ENCODE measurements at regions not wholly inside any gene's neighbourhood (a gene's known extent, or its start where the extent isn't known, plus 50 kb on each side); places are given as distances from the start of the nearest gene placed in this dataset.
"Not testable (repeated sequence)": the region's sequence is repeated elsewhere in the genome, so short reads cannot be mapped to it uniquely, and the experiment has no call there.

DNA sequence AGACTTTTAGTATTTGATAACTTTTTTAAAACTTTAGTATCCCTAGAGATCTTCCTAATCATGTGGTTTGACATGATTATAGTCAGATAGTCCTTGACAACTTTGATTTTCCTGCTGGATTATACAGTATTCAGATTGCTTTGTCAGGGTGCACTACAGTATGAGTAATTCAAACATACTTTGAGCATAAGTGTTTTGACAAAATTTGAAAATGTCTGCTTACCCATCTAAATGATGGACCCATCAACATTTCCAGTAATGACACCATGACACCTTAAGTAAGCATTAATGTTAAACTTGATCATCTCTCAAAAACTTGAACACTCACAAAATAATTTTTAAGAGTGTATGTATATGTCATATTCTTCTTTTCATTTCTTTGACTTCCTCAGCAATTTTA, 514.5 kb upstream of the SMIM31 start:
- H3K4me1 ChIP-seq: no peaks in the 10 kb centered on the region
- H3K36me3 ChIP-seq: no peaks in the 10 kb centered on the region
- TF ChIP-seq CTCF (IDR thresholded peaks at IDR 0.05) (no peak), POLR2A (IDR thresholded peaks at IDR 0.05) (no peak)
- intact Hi-C loops (cut with DNase I): no loop called here
- H3K9me3 ChIP-seq: no peaks in the 10 kb centered on the region
- H3K27ac ChIP-seq: no peak overlapping the region
- no peak overlapping the region for H3K4me3 ChIP-seq
- no peaks in the 10 kb centered on the region for H3K27me3 ChIP-seq
- DNase-seq: no peak

- Histone ChIP-seq H3K9me3 (no peaks in the 10 kb centered on the region), H3K27me3 (no peaks in the 10 kb centered on the region), H3K4me3 (no peak overlapping the region), H3K4me1 (no peaks in the 10 kb centered on the region), H3K27ac (no peak overlapping the region), H3K36me3 (no peaks in the 10 kb centered on the region)
- DNase-seq: no peak
- intact Hi-C loops (cut with DNase I): no loop called here
- WGBS, 2 donors: 14 to 19% methylated on average over 3 of the region's 3 CpGs
- TF ChIP-seq POLR2A (IDR thresholded peaks at IDR 0.05): no peak
Observed at GRCh38 chr4:164239976-164240375, 514.0 kb upstream of the SMIM31 start.

GRCh38 chr4:164251257-164251656, 502.7 kb upstream of the SMIM31 start:
- Histone ChIP-seq H3K4me1 (no peaks in the 10 kb centered on the region), H3K27me3 (no peaks in the 10 kb centered on the region), H3K27ac (no peak overlapping the region), H3K9me3 (no peaks in the 10 kb centered on the region), H3K36me3 (no peaks in the 10 kb centered on the region), H3K4me3 (no peak overlapping the region)
- no peak for TF ChIP-seq POLR2A (IDR thresholded peaks at IDR 0.05)
- TF ChIP-seq CTCF (IDR thresholded peaks at IDR 0.05): no peak
- intact Hi-C loops (cut with DNase I): no loop called here
- WGBS, 2 donors: 40 to 44% methylated on average over 7 of the region's 7 CpGs
- no peak for DNase-seq

DNA sequence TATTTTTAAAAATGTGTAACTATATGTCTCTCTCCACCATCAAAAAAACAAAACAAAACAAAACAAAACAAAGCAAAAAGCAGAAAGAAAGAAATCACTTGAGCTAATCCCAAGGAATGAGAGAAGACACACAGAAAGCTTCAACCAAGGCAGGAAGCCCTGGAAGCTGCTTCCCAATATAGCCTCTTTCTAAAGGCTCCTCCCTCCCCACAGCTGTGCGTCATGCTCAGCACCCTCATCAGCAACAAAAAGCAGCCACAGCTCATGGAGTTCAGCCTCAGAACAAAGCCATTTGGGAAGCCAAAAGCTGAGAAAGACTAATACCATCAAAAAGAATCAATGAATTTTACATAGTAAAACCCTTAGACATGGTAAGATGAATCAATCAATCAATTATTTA, 501.6 kb upstream of the SMIM31 start:
- DNase-seq: no peak
- intact Hi-C loops (cut with DNase I): no loop called here
- Histone ChIP-seq H3K36me3 (no peaks in the 10 kb centered on the region), H3K27ac (no peak overlapping the region), H3K9me3 (no peaks in the 10 kb centered on the region), H3K27me3 (no peaks in the 10 kb centered on the region), H3K4me1 (no peaks in the 10 kb centered on the region), H3K4me3 (no peak overlapping the region)
- TF ChIP-seq CTCF (IDR thresholded peaks at IDR 0.05) (no peak), POLR2A (IDR thresholded peaks at IDR 0.05) (no peak)
- 17 to 33% methylated on average over 1 of the region's 1 CpG for WGBS, 2 donors

DNA sequence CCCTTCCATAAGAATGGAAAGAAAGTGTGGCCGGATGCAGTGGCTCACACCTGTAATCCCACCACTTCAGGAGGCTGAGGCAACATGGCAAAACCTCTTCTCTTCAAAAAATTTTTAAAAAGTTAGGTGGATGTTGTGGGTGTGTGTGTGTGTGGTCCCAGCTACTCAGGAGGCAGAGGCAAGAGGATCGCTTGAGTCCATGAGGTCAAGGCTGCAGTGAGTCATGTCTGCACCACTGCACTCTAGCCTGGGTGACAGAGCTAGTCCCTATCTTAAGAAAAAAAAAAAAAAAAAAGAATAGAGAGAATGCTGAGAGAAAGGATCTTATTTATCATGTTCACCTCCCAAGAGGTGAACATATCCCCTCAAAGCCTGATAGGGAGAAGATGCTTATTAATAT, 492.1 kb upstream of the SMIM31 start:
- 84 to 88% methylated on average over 2 of the region's 2 CpGs for WGBS, 2 donors
- H3K36me3 ChIP-seq: no peaks in the 10 kb centered on the region
- no peak overlapping the region for H3K27ac ChIP-seq
- no peaks in the 10 kb centered on the region for H3K27me3 ChIP-seq
- intact Hi-C loops (cut with DNase I): no loop called here
- TF ChIP-seq POLR2A (IDR thresholded peaks at IDR 0.05): no peak
- no peak for TF ChIP-seq CTCF (IDR thresholded peaks at IDR 0.05)
- H3K4me1 ChIP-seq: no peaks in the 10 kb centered on the region
- H3K9me3 ChIP-seq: no peaks in the 10 kb centered on the region
- no peak for DNase-seq
- H3K4me3 ChIP-seq: no peak overlapping the region

GRCh38 chr4:164262508-164262907, 491.4 kb upstream of the SMIM31 start:
- H3K36me3 ChIP-seq; H3K9me3 ChIP-seq; DNase-seq; H3K27me3 ChIP-seq; intact Hi-C loops (cut with DNase I); H3K4me3 ChIP-seq; H3K27ac ChIP-seq; H3K4me1 ChIP-seq: not testable (repeated sequence)
- WGBS, 2 donors: 75 to 90% methylated on average over 1 of the region's 1 CpG

DNA sequence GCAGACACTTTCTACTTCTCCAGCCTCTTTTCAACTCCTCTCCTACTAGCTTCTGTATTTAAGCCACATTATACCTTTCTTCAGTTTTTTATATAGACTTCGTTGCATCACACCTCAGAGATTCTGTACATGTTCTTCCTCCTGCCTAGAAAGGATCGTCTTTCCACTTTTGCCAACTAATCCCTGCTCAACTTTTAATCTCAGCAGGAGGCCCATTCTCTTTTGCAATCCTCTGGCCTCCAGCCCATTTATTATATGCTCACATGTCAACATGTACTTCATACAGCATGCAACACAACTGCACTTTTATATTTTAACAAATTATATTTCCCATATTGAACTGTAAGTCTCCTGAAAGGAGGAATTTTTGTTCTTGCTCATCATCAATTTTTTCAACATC, 476.5 kb upstream of the SMIM31 start:
- DNase-seq; H3K4me3 ChIP-seq; H3K4me1 ChIP-seq; H3K27ac ChIP-seq; intact Hi-C loops (cut with DNase I); H3K9me3 ChIP-seq; H3K36me3 ChIP-seq; H3K27me3 ChIP-seq: not testable (repeated sequence)
- 20 to 28% methylated on average over 2 of the region's 2 CpGs for WGBS, 2 donors
